Central memory CD4-positive, alpha-beta T cell (primary cell): ENCODE measurements at regions not wholly inside any gene's neighbourhood (a gene's known extent, or its start where the extent isn't known, plus 50 kb on each side); places are given as distances from the start of the nearest gene placed in this dataset.

Source experiments
- DNase-seq: peaks from one replicate; pipeline ENCODE4 v3.0.0; 2022

DNA sequence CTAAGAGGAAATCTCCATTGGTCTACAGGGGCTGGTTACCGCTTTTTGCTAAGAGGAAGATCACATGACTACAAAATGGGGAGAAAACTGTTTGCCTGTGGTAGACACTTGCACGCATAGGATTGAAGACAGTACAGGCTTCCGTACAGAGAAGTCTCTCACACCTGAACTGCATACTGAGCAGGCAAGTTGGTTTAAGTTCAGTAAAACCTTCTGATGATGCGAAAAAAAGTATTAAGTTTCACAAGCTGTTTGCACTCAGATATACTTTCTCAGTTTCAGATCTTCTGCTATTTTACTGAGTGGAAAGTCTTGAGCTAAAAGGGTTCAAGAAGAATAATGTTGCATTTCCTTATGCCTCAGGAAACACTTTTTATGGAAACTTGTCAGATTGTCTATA, 292.2 kb upstream of the MC4R start:
- no peak for DNase-seq

DNA sequence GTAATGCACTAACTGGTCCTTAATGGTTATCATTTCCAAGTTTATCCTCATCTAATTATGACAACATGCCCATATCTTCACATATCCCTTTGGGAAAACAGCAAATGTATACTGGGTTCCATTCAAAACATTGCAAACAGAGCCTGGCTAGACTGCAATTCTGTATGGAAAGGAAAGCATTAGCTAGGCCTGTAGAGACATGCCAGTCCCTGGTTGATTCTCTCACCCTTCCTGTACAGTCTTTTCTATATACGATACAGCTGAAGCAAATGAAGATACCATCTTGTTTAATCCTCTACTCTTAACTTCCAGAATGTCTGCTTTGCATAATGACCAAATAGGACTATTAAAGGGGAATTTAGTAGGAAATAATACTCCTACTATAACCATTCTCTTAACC, 294.4 kb upstream of the MC4R start:
- DNase-seq: no peak

GRCh38 chr18:60668583-60668982, 296.0 kb upstream of the MC4R start:
- DNase-seq: no peak

- no peak for DNase-seq
Measured at GRCh38 chr18:60669938-60670337, 297.4 kb upstream of the MC4R start.

DNA sequence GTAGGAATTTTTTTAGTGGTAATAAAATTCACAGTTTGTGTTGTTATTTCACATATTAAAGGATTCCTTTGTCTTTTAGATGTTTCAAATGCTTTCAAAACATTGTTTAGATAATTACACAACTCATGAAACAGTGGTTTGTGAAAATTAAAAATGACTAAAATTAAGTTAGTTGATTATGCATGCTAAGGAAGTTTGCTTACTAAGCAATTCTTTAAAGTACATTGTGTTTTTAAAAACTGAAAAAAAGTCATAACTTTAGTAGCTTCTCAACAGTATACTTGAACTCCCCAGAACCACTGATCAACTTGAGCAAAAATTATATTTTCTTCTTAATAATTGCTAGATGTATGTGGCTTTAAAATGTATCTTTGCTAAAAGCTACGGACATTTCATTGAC, 298.4 kb upstream of the MC4R start:
- no peak for DNase-seq

DNA sequence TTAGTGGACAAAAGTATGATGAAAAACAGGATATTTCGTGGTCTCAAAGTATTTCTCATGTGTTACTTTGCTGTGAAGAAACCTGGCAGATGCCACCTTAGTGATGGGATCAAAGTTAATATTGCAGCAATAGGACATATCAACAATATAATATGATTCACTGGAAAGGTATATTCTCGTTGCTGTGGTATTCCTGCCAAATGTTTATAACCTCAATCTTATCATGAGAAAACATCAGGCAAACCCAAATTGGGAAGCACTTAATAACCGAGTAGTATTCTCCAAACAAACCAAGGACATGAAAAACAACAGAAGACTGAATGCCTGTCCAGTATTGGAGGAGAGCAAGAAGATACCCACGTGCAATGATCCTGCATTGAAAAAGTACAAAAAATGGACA, 302.6 kb upstream of the MC4R start:
- DNase-seq: no peak

GRCh38 chr18:60675801-60676200, 303.2 kb upstream of the MC4R start:
- DNase-seq: no peak

DNA sequence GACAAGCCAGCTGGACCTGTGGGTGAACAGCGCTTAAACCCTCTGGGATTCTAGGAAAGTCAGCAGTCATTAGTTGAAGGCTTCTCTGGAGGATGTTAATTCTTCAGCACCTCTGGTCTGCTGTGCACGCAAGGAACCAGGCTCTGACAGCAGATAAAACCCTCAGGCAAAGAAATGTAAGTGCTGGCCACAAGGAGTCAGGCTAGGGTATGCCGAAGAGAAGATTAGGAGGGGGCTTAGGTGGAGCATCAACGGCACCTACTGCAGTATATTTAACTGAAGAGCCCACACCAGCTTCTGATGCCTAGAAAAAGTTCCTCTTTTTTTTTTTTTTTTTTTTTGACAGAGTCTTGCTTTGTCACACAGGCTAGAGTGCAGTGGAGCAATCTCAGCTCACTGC, 304.2 kb upstream of the MC4R start:
- DNase-seq: no peak

DNA sequence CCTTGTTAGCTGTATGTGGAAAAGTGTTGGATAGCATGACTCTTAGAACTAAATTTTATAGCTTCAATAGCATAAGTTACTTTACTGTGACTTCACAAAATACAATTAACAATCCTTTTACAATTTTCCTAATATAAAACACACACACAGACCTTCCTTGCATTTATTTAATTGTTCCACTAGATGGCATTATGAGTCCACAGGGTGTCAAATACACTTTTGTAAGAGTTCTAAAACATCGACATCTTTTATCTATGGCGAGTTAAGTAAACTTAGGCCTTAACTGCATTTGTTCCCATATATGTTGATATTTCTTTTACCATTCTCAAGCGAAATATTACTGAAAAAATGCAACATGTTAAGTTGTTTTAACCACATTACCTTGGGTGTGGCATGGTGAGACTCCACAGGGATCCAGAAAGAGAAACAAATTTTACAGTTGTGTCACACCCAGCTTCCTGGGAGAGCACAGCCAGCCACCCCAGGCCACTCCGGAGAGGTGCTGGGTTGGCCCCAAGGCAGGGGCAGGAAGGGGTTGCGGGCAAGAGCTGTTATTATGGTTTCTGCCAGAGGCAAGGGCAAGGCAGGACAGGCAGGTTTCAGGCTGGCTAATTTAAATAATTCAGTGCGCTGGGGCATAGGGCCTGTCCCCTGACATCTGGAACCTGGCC, 312.4 kb upstream of the MC4R start:
- DNase-seq: no peak

GRCh38 chr18:60686142-60686541, 313.6 kb upstream of the MC4R start:
- no peak for DNase-seq

DNA sequence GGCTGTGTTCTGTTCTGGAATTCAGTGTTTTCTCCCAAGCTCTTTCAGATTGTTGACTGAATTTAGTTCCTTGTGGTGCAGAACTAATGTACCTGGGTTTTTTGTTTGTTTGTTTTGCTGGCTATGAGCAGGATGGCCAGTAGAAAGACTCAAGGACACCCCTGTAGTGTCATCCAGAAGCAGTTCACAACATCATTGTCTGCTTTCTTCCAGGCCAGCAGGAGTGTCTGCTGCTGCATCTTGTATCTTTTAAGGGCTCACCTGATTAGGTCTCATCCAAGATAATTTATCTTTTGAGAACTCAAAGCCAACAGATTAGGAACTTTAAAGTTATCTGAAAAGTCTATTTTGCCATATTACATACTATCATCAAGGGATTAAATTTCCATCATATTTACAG, 318.5 kb upstream of the MC4R start:
- no peak for DNase-seq

DNA sequence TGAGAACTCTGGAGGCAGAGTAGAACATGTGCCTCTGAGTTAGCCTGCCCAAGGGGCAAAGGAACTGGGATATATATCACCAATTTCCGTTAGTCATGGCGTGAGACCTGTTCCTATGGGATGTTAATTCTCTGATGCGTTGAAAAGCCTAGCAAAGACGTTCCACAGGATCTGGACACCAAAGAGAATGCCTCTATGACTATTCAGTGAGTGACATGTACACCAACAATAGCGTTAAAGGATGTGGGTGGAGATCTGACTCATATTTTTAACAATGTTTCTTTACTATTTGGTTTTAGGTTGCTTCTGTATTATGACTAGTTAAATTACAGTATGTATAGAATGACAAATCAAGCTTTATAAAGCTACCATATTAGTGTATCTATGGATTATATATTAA, 320.9 kb upstream of the MC4R start:
- DNase-seq: no peak

GRCh38 chr18:60698901-60699300, 326.3 kb upstream of the MC4R start:
- no peak for DNase-seq

DNA sequence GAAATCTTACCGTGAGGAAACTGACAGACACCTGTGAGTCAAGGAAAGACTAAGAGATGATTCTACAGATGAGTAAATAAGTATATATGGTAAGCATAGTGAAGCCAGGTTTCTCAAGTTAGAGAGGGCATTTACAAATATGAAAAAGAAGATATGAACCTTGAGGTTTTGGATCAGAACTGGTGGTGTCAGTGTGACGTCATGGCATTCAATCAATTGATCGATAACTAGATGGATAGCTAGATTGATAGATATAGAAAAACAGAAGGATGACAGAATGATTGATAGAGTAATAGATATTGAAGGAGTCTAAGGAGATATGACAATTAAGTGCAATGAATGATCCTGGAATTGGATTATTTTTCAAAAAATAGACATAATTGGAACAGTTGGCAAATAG, 350.2 kb upstream of the MC4R start:
- DNase-seq: no peak

- no peak for DNase-seq
Measured at GRCh38 chr18:60732143-60732542, 359.6 kb upstream of the MC4R start.

GRCh38 chr18:60739212-60739611, 366.6 kb upstream of the MC4R start:
- DNase-seq: no peak

DNA sequence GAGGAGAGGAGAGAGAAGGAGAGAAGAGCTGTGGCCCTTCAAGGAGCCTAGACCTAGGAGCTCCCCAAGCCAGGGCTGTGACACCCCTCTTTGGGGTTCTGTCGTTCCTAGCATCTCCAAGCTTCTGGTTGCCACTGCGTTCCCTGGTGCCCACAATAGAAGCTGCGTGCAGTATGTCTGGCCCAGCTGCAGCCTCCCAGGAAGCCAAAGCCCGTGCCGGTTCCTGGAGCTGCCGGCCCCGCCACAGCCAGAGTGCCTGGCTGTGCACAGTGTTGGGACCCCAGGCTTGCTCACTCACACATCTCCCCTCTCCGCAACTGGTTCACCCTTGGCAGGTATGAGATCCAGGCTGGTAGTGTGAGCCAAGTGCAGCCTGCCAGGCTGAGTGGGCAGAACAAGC, 367.7 kb upstream of the MC4R start:
- DNase-seq: no peak

GRCh38 chr18:60746491-60746890, 373.9 kb upstream of the MC4R start:
- DNase-seq: no peak

DNA sequence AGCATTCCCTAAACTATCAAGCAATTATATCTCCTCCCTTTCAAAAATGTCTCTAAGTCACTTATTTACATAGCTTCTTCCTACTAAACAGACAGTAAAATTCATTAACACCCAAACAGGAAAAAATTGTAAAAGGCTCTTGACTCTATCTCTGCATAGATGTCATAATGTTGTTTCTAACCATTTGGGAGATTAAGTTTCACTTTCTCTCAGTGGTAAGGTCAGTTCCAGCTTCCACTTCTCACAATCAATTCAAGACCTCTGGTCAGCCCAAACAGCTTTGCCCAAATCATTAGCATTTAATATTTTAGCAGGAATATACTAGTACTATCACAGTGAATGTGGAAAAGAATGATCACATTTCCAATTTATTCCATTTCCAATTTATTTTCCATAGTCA, 374.3 kb upstream of the MC4R start:
- no peak for DNase-seq

GRCh38 chr18:60753753-60754152, 381.2 kb upstream of the MC4R start:
- no peak for DNase-seq

DNA sequence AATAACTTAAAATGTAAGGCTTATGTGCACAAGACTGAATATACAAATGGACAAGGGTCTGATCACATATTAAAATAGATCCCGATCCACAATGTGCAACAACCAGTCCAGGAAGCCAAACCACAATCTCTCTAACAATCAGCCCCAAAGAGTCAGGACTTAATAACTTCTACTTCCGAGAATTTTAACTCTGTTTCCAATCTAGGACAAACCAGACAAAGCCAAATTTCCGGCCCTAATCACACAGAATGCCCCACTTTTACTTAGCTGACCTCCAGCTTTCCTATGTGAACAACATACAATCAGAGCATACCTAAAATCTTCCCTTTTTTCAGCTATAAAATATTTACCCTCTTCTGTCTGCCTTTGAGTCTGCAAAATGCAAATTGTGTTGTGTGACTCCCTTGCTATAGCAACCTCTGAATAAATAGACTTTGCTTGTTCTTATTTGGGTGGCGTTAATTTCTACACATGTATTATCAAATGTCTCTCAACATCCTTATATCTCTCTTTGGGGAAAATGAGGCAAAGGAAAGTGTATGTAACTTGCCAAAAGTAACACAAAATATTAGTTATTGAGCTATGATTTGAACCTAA, 381.9 kb upstream of the MC4R start:
- DNase-seq: no peak

- DNase-seq: no peak
Measured at GRCh38 chr18:60755134-60755533, 382.6 kb upstream of the MC4R start.

DNA sequence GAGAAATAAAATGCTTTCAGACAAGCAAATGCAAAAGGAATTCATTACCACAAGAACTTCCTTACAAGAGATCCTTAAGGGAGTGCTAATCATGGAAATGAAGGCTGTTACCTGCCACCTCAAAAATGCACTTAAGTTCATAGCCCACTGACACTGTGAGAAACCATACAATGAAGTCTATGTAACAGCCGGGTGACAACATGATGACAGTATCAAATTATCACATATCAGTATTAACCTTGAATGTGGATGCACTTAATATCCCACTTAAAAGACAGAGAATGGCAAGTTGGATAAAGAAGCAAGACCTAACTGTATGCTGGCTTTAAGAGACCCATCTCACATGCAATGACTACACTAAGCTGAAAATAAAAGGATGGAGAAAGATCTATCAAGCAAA, 403.4 kb upstream of the MC4R start:
- DNase-seq: no peak

GRCh38 chr18:60784161-60784560, 411.6 kb upstream of the MC4R start:
- no peak for DNase-seq

DNA sequence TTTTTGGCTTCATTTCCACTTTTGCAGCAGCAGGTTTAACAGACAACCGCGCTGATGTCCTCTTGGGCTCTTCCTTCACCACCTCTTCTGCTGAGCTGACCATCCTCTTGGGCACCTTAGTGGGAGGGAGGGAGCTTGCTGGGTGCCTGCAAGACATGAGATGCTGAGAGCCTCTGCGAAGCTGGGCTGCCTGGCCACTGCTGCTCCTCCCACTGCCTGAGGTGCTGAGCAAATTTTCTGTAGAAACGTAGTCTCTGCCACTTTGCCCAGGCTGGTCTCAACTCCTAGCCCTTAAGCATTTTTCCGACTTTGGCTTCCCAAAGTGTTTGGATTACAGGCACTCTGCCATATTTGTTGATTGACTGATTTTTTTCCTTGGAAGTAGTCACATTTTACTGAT, 422.2 kb upstream of the MC4R start:
- no peak for DNase-seq
